Endothelial cell of umbilical vein (primary cell): ENCODE measurements at regions not wholly inside any gene's neighbourhood (a gene's known extent, or its start where the extent isn't known, plus 50 kb on each side); places are given as distances from the start of the nearest gene placed in this dataset.
A peak's percentile ranks its signal among the peaks of the same experiment; 100 is the strongest.
"Not testable (repeated sequence)": the region's sequence is repeated elsewhere in the genome, so short reads cannot be mapped to it uniquely, and the experiment has no call there.

Experiments
- BruUV-seq: library from RNA; stranded (reverse); fragments of 400-500 nt; replicated peaks from 2 replicates; lab custom pipeline; 2021; lab: Mats Ljungman, UMichigan
- CTCF ChIA-PET: fragments of 300-600, 350-600 bp; sonication (Branson Sonifier 250); formaldehyde crosslinking; loops from one replicate; lab custom pipeline; 2021; ENCODE audit warnings: antibody characterized with exemption, inconsistent platforms; lab: Charles Lee
- POLR2A ChIA-PET: fragments of 300-600, 350-600 bp; sonication (Branson Sonifier 250); formaldehyde crosslinking; loops from one replicate; lab custom pipeline; 2021; ENCODE audit warnings: antibody characterized with exemption, inconsistent platforms; lab: Charles Lee
- DNase-seq: peaks from one replicate; pipeline ENCODE4 v3.0.0-alpha.2; 2011; ENCODE audit warnings: low read depth, low spot score
- FAIRE-seq: peaks from 2 replicates; lab custom pipeline; 2011; peaks lifted over from hg19 to GRCh38; lab: Jason Lieb, UNC
- H2AFZ ChIP-seq: 2 replicates; pipeline ENCODE4 v1.6.0; 2012; ENCODE audit warnings: low read depth, low read length, control low read depth, inconsistent platforms
- H3K27ac ChIP-seq: 2 replicates; pipeline ENCODE4 v1.5.1; 2011; ENCODE audit warnings: low read depth, mild to moderate bottlenecking, control low read depth, low read length, moderate library complexity; ENCODE audit not compliant: insufficient read depth
- H3K27me3 ChIP-seq, 2 experiments: 2 replicates each; pipeline versions ENCODE4 v1.6.0 to v1.6.1; 2011; ENCODE audit warnings: low read length in 2 of 2, mixed read lengths in 1 of 2; ENCODE audit not compliant: control insufficient read depth in 2 of 2, insufficient read depth in 2 of 2
- H3K36me3 ChIP-seq, 2 experiments: 2 replicates in 1 of 2; 3 replicates in 1 of 2; pipeline ENCODE4 v1.5.1; 2011; ENCODE audit warnings: low read length in 2 of 2, mild to moderate bottlenecking in 1 of 2, moderate library complexity in 1 of 2; ENCODE audit not compliant: control insufficient read depth in 2 of 2, insufficient read depth in 2 of 2; ENCODE audit errors: extremely low read depth in 1 of 2
- H3K4me1 ChIP-seq: 3 replicates; pipeline ENCODE4 v1.5.1; 2011; ENCODE audit warnings: mild to moderate bottlenecking, low read length; ENCODE audit not compliant: control insufficient read depth, insufficient read depth; ENCODE audit errors: extremely low read depth
- H3K4me2 ChIP-seq: 2 replicates; pipeline ENCODE4 v1.6.1; 2011; ENCODE audit warnings: low read length, control low read depth, mixed read lengths; ENCODE audit not compliant: insufficient read depth
- H3K4me3 ChIP-seq, 3 experiments: fragments of 200-600 bp in 1 of 3; sonication (generic), shearing (Covaris generic) in 1 of 3; replicated peaks in 1 of 3; 2 replicates each; pipeline ENCODE4 v1.5.1; 2011 to 2016; ENCODE audit warnings: control low read depth in 3 of 3, low read length in 3 of 3, mild to moderate bottlenecking in 2 of 3, inconsistent platforms in 1 of 3, low read depth in 1 of 3, moderate library complexity in 1 of 3; ENCODE audit not compliant: insufficient read depth in 1 of 3
- H3K79me2 ChIP-seq: 2 replicates; pipeline ENCODE4 v1.6.0; 2012; ENCODE audit warnings: low read length, inconsistent platforms; ENCODE audit not compliant: control insufficient read depth, insufficient read depth
- H3K9ac ChIP-seq: replicated peaks from 2 replicates; pipeline ENCODE3; 2011; ENCODE audit warnings: low read length, control low read depth; ENCODE audit not compliant: insufficient read depth; ENCODE audit errors: extremely low read depth
- H3K9me1 ChIP-seq: replicated peaks from 3 replicates; pipeline ENCODE4 v1.6.0; 2011; ENCODE audit warnings: mild to moderate bottlenecking, low read length; ENCODE audit not compliant: control insufficient read depth, insufficient read depth; ENCODE audit errors: extremely low read depth
- H3K9me3 ChIP-seq: replicated peaks from 2 replicates; pipeline ENCODE4 v1.5.1; 2012; ENCODE audit warnings: low read length, inconsistent platforms; ENCODE audit not compliant: control insufficient read depth, insufficient read depth
- H4K20me1 ChIP-seq: replicated peaks from 2 replicates; pipeline ENCODE3; 2011; ENCODE audit warnings: mild to moderate bottlenecking, low read length; ENCODE audit not compliant: control insufficient read depth, insufficient read depth; ENCODE audit errors: extremely low read depth
- CTCF ChIP-seq, 2 donors: IDR thresholded peaks; 1 replicate in 1 of 2; 2 replicates in 1 of 2; pipeline ENCODE4 v1.5.1; 2011; ENCODE audit warnings: low read length in 2 of 2, mild to moderate bottlenecking in 2 of 2, moderate library complexity in 2 of 2, control low read depth in 1 of 2, inconsistent platforms in 1 of 2, low read depth in 1 of 2; ENCODE audit not compliant: insufficient read depth in 1 of 2; ENCODE audit errors: extremely low read depth in 1 of 2
- EZH2 ChIP-seq: IDR thresholded peaks from 2 replicates; pipeline ENCODE4 v1.6.1; 2012; ENCODE audit warnings: borderline replicate concordance, low read depth, mild to moderate bottlenecking, moderate library complexity, low read length, inconsistent platforms; ENCODE audit not compliant: severe bottlenecking
- FOS ChIP-seq: IDR thresholded peaks from 2 replicates; pipeline ENCODE4 v1.6.1; 2011; ENCODE audit warnings: mild to moderate bottlenecking, low read length, moderate library complexity, borderline replicate concordance; ENCODE audit not compliant: insufficient read depth
- GATA2 ChIP-seq: IDR thresholded peaks from 2 replicates; pipeline ENCODE4 v1.7.0; 2011; ENCODE audit warnings: low read depth, mild to moderate bottlenecking, moderate library complexity, mixed read lengths, low read length; ENCODE audit not compliant: insufficient read length, insufficient read depth
- JUN ChIP-seq: IDR thresholded peaks from 2 replicates; pipeline ENCODE4 v1.6.1; 2011; ENCODE audit warnings: borderline replicate concordance, low read depth; ENCODE audit not compliant: insufficient read length, insufficient read depth
- MAX ChIP-seq: IDR thresholded peaks from 2 replicates; pipeline ENCODE4 v1.6.1; 2011; ENCODE audit not compliant: insufficient read depth, insufficient read length
- MYC ChIP-seq: IDR thresholded peaks from one replicate; pipeline ENCODE4 v1.6.1; 2011; ENCODE audit warnings: mild to moderate bottlenecking, low read depth, low read length
- POLR2A ChIP-seq: IDR thresholded peaks from 2 replicates; pipeline ENCODE4 v1.6.1; 2012; ENCODE audit warnings: low read depth, mild to moderate bottlenecking, control low read depth, low read length
- POLR2AphosphoS5 ChIP-seq: IDR thresholded peaks from 2 replicates; pipeline ENCODE4 v1.6.1; 2012; ENCODE audit warnings: low read depth, mild to moderate bottlenecking, control low read depth, low read length, moderate library complexity; ENCODE audit not compliant: insufficient read depth
- dilution Hi-C: fragments of 300-500 bp; cut with MboI; formaldehyde crosslinking; loops from one replicate; pipeline ENCODE4 v1.15.0; 2019; ENCODE audit warnings: low sequenced_read_pairs; ENCODE audit not compliant: extremely low pct_ligation_motif_present
- intact Hi-C: fragments of 100-400 bp; cut with micrococcal nuclease; formaldehyde crosslinking; loops from one replicate; pipeline ENCODE4 v1.10.0; 2022

- H3K4me1 ChIP-seq = peaks cover 20% of the 10 kb centered on the region
- H3K9me1 ChIP-seq, H4K20me1 ChIP-seq, H3K79me2 ChIP-seq, H3K9me3 ChIP-seq, FAIRE-seq, H3K9ac ChIP-seq, H3K27me3 ChIP-seq, POLR2A ChIA-PET, H3K4me2 ChIP-seq, DNase-seq, dilution Hi-C loops, H3K4me3 ChIP-seq, H3K27ac ChIP-seq, H3K36me3 ChIP-seq, BruUV-seq, H2AFZ ChIP-seq: not testable (repeated sequence)
- CTCF ChIA-PET = interaction anchor here (1.3 kb wide), 1 partner anchor 544 kb away, joined by 3 read pairs; no protein-coding TSS in a partner anchor
- intact Hi-C loops = loop anchor here (5.0 kb wide), 1 partner anchor 160 kb away; no protein-coding TSS in a partner anchor
Observed at GRCh38 chr7:91627324-91627723, 253.2 kb downstream of the MTERF1 start.

GRCh38 chr7:91628742-91629141 is 251.8 kb downstream of the MTERF1 start:
- TF ChIP-seq POLR2A (no peak), CTCF (IDR thresholded peaks at IDR 0.05; ENCODE audit: extremely low read depth in 1 of 2, insufficient read depth in 1 of 2, low read depth in 1 of 2, low read length in 2 of 2) (no peak), MYC (no peak), JUN (no peak), GATA2 (peak; percentile 95), POLR2AphosphoS5 (peak; percentile 40), FOS (peak; percentile 54), EZH2 (no peak), MAX (no peak)
- Histone ChIP-seq H3K79me2 (no peaks in the 10 kb centered on the region), H3K4me2 (peak overlapping the region; percentile 82), H3K36me3 (no peaks in the 10 kb centered on the region), H3K4me3 (no peak overlapping the region), H3K9me1 (no peaks in the 10 kb centered on the region), H3K9me3 (no peaks in the 10 kb centered on the region), H4K20me1 (no peaks in the 10 kb centered on the region), H3K4me1 (peaks cover 22% of the 10 kb centered on the region), H3K27me3 (no peaks in the 10 kb centered on the region), H3K27ac (peak overlapping the region; percentile 41), H2AFZ (peak overlapping the region; percentile 48), H3K9ac (peak overlapping the region; percentile 16)
- intact Hi-C loops (loop anchor here (1.0 to 5.0 kb wide), 3 partner anchors 161 to 364 kb away; partner anchors contain the start of gene FZD1), dilution Hi-C loops (no loop called here)
- BruUV-seq = no TSS peak
- peak; percentile 77 for DNase-seq
- FAIRE-seq = peak; percentile 80
- CTCF ChIA-PET = interaction anchor here (0.7 to 1.1 kb wide), 3 partner anchors 10 to 341 kb away, joined by 3 to 4 read pairs (median 3); no protein-coding TSS in a partner anchor
- POLR2A ChIA-PET = no interaction called here
